Fibroblast of peridontal ligament (primary cell): ENCODE measurements at regions not wholly inside any gene's neighbourhood (a gene's known extent, or its start where the extent isn't known, plus 50 kb on each side); places are given as distances from the start of the nearest gene placed in this dataset.
"Not testable (repeated sequence)": the region's sequence is repeated elsewhere in the genome, so short reads cannot be mapped to it uniquely, and the experiment has no call there.

Experiments used
- DNase-seq: peaks from one replicate; pipeline ENCODE4 v3.0.0-alpha.2; 2010; ENCODE audit errors: extremely low read depth

- no peak for DNase-seq
Observed at GRCh38 chr7:106376026-106376799, 91.4 kb upstream of the NAMPT start.

DNA sequence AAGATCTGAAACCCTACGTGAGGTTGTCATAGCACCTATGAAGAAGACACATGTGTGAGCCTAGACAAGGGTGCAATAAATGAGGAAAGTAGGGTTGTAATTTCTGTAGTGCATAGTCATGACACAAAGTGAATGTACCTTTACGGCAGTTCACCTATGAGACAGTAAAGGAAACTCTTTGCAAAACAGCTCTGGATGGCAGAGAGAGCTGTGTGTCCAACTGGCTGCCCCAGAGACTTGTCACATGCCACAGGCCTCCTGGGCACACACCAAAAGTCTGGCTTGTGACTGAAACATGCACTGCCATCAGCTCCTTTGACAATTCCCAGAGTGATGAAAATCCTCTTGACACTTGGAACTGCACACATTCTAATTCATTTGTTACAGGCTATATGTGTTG lies 90.7 kb upstream of the NAMPT start:
- DNase-seq, result no peak

DNA sequence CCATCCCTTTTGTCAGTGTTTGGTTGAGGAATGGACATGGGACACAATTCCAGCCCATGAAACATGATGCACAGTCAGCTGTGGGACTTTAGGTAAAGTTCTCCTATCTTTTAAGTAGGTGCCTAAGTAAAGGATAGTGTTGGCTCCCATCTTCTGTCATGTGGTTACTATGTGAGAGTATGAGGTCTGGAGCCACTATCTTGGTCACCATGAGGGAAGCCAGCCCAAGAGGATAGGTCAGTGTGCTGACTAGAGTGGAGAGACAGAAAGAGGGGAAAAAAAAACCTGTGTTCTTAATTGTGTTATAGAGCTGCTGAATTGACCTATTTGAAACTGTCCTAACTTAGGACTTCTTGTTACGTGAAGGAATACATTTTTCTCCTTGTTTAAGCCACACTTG lies 89.7 kb upstream of the NAMPT start:
- DNase-seq, result no peak

- no peak for DNase-seq
Observed at GRCh38 chr7:106372595-106373318, 88.0 kb upstream of the NAMPT start.

DNA sequence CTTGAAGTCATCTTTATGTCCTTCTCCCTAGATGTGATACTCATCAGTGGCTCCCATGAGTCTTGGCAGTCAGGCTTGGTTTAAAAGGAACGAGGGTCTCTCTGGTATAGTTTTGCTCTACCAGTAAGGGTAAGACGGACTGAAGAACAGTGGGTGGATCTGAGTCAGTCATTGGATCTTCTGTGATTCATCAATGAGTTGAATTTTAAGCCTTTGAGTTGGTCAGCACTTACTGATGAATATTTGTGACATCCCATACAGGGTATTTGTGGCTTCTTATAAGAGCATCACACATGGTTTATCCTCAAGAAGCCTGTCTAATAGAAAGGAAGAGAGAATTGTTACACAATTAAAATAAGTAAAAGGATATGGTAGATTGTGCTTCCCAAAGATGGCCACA lies 87.3 kb upstream of the NAMPT start:
- DNase-seq, result peak; percentile 13

DNA sequence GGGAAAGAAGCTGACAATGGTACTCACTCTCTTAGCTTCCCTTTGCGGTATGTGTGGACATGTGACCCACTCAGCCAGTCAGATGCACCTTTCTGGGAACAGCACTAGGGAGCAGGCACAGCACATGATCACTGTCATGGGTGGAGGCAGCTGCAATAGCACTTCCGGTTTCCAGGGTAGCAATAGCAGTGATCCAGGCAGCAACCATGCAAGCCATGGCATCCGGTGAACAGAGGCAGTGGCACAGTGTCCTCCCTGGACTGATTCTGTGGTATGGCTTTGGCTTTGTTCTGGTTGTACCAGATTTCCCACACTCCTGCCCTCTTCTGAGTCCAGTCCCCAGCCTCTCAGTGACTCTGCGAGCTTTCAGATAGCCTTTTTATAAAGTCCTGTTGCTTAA lies 86.8 kb upstream of the NAMPT start:
- no peak for DNase-seq

DNA sequence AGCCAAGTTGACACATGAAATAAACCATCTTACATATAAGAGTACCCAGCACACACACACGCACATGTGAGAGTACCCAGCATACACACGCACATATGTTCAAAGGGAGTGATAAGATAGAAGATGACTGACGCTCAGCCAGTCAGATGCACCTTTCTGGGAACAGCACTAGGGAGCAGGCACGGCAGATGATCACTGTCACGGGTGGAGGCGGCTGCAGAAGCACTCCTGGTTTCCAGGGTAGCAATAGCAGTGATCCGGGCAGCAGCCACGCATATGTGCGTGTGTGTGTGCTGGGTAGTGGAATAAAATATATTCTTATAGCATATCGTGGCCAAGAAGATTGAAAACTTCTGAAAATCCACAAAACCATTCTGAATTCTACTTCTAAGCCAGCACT lies 85.8 kb upstream of the NAMPT start:
- DNase-seq, result no peak

- DNase-seq, result peak; percentile 39
Observed at GRCh38 chr7:106369816-106370215, 85.0 kb upstream of the NAMPT start.

DNA sequence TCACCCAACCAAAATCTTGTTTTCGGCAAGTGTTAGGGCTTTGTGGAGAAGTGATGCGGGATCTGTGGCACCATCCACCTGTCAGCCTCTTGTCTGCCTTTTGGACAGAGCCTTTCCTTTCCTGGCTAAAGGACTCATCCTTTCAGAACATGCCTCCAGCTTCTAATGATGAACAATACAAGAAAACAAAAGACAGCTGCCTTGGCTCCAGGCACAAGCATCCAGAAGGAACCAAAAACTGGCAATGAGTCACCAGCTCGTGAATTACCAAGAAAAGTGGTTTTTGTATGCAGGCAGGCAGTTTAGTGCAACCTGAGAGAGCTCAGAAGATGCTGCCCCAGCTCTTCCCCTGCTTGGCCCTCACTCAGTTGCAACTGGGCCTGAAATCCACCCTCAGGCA lies 84.6 kb upstream of the NAMPT start:
- peak; percentile 88 for DNase-seq

GRCh38 chr7:106367664-106368063 lies 82.9 kb upstream of the NAMPT start:
- no peak for DNase-seq

- DNase-seq, result peak; percentile 35
Observed at GRCh38 chr7:106367018-106367420, 82.2 kb upstream of the NAMPT start.

- peak; percentile 43 for DNase-seq
Observed at GRCh38 chr7:106365252-106366005, 80.6 kb upstream of the NAMPT start.

DNA sequence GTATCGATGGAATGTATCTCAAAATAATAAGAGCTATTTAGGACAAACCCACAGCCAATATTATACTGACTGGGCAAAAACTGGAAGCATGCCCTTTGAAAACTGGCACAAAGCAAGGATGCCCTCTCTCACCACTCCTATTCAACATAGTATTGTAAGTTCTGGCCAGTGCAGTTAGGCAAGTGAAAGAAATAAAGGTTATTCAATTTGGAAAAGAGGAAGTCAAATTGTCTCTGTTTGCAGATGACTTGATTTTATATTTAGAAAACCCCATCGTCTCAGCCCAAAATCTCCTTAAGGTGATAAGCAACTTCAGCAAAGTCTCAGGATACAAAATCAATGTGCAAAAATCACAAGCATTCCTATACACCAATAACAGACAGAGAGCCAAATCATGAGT lies 77.7 kb upstream of the NAMPT start:
- DNase-seq, result not testable (repeated sequence)

- peak; percentile 59 for DNase-seq
Observed at GRCh38 chr7:106358103-106358663, 73.4 kb upstream of the NAMPT start.

DNA sequence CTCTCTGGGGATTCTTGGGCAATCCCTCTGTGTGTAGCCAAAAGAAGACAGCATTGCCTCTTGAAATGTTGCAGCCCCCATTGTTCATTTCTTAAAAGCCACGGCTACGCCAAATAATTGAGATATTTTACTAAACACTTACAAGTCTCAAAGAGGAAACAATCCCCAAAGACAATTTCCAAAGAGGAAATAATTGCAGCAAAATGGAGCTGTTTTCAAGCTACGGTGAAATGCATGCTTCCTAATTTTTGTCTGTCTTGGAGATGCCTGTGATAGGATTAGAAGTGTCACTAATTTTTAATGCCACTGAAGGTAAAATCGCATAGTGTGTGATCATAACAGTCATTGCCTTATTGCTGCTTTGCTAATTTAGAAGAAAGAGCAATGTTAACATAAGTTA lies 72.9 kb upstream of the NAMPT start:
- no peak for DNase-seq

GRCh38 chr7:106354822-106355221 lies 70.0 kb upstream of the NAMPT start:
- DNase-seq, result no peak

DNA sequence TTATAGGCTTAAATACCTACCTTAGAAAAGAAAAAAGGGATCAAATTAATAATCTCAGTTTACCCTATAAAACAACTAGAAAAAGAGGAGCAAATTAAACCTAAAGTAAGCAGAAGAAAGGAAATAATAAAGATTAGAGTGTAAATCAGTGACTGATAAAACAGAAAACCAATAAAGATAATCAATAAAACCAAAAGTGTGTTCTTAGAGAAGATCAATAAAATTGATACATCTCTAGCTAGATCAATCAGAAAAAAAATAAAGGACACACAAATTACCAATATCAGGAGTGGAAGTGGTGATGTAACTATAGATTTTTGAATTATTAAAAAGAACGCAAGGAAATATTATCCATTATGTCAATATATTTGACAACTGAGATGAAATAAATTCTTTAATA lies 69.2 kb upstream of the NAMPT start:
- DNase-seq, result no peak

GRCh38 chr7:106348231-106348630 lies 63.4 kb upstream of the NAMPT start:
- no peak for DNase-seq

GRCh38 chr7:106347229-106347833 lies 62.5 kb upstream of the NAMPT start:
- peak; percentile 18 for DNase-seq

DNA sequence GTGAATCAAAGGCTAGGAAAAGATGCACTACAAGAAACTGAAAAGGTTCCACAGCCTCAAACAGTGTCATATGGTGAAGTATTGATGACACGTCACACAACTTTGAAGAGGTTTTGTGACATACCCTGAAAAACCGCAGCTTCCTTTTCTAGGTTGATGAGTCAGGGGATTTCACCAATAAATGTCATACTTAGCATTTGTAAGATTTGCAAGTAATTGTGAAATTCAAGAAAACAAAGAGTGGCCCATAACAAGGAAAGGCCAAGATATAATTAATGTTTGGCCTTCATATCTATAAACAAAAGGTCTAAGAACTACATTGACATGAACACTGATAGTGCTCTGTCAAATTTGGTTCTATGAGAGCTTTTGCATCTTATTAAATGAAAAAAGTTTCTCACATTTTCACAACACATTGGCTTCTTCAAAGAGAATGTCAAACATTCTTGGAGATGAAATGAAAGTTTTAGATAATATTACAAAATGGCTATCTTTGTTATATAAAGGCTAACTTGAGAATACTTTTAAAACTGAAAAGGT lies 62.0 kb upstream of the NAMPT start:
- peak; percentile 97 for DNase-seq

DNA sequence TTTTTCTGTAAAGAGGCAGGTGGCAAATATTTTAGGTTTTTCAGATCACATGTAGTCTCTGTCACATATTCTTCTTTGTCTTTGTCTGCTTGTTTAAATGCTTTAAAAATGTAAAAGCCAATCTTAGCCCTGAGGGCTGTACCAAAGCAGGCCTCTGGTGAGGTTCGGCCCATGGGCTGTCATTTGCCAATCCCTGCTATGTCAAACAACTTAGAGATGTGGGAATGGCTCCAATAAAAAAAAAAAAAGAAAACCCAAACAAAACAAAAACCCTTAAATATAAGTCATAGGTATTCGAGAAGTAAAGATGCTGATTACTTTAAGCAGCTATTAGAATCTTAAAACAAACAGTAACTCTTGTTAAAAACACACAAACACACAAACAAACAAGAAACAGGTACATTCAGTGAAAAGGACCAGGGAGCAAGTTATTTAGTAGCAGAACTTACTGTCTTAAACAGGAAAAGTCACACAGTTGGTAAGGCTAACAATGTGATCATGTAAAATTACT lies 61.4 kb upstream of the NAMPT start:
- DNase-seq, result no peak
